ENCODE measurements at regions not wholly inside any gene's neighbourhood (a gene's known extent, or its start where the extent isn't known, plus 50 kb on each side); places are given as distances from the start of the nearest gene placed in this dataset.

- Histone ChIP-seq H3K4me2 (no peak overlapping the region), H3K4me1 (no peaks in the 10 kb centered on the region), H3K27ac (no peak overlapping the region), H3K9me3 (no peaks in the 10 kb centered on the region), H3K4me3 (no peak overlapping the region)
- CTCF ChIA-PET: no interaction called here
- TF ChIP-seq FOSB (CRISPR knock-in tag; IDR thresholded peaks at IDR 0.05): no peak
- no peak for TF ChIP-seq BCL3 (IDR thresholded peaks at IDR 0.05)
- no peak for TF ChIP-seq HEYL (CRISPR knock-in tag; IDR thresholded peaks at IDR 0.05)
- no peak for TF ChIP-seq TP53 (CRISPR knock-in tag; IDR thresholded peaks at IDR 0.05)
- no peak for TF ChIP-seq PBX3 (IDR thresholded peaks at IDR 0.05)
- TF ChIP-seq POLR2AphosphoS2 (conservative IDR thresholded peaks at IDR 0.05; ENCODE audit: low read length): no peak
- no peak for TF ChIP-seq KDM1A (IDR thresholded peaks at IDR 0.05; ENCODE audit: low read depth)
- WGBS (ENCODE audit: missing lambda C conversion rate): 13% methylated on average over 3 of the region's 5 CpGs
- ATAC-seq: peak in 1 of 2 experiments; percentile 56; a peak in 2 of 6 replicates
- peak in 1 of 2 experiments; percentile 6 for DNase-seq (ENCODE audit: low read depth in 1 of 2, low spot score in 1 of 2)
- POLR2A ChIA-PET: no interaction called here
- no peak for FAIRE-seq
Observed at GRCh38 chr13:111903143-111903542, 163.8 kb upstream of the SOX1 start.

- ATAC-seq (no peak), FAIRE-seq (no peak), DNase-seq (ENCODE audit: low read depth in 1 of 2, low spot score in 1 of 2) (no peak)
- ChIA-PET POLR2A (no interaction called here), CTCF (no interaction called here)
- no peak for TF ChIP-seq HDAC2 (IDR thresholded peaks at IDR 0.05)
- no peak for TF ChIP-seq BCL3 (IDR thresholded peaks at IDR 0.05)
- TF ChIP-seq CHD2 (IDR thresholded peaks at IDR 0.05; ENCODE audit: low read length, partially characterized antibody): no peak
- no peak for TF ChIP-seq POLR2A (IDR thresholded peaks at IDR 0.05; ENCODE audit: low read length)
- no peak for TF ChIP-seq MAX (IDR thresholded peaks at IDR 0.05)
- TF ChIP-seq KDM1A (IDR thresholded peaks at IDR 0.05; ENCODE audit: low read depth): no peak
- no peak for TF ChIP-seq RCOR1 (IDR thresholded peaks at IDR 0.05; ENCODE audit: low read depth, low read length)
- no peak for TF ChIP-seq ZFP36 (IDR thresholded peaks at IDR 0.05; ENCODE audit: borderline replicate concordance, partially characterized antibody)
- TF ChIP-seq E2F6 (IDR thresholded peaks at IDR 0.05; ENCODE audit: borderline replicate concordance, low read depth): no peak
- no peak for TF ChIP-seq EHMT2 (IDR thresholded peaks at IDR 0.05; ENCODE audit: low read depth)
- TF ChIP-seq JUNB (IDR thresholded peaks at IDR 0.05): no peak
- no peak for TF ChIP-seq TP53 (CRISPR knock-in tag; IDR thresholded peaks at IDR 0.05)
- no peak for TF ChIP-seq RAD21 (conservative IDR thresholded peaks at IDR 0.05 in 1 of 2, IDR thresholded peaks at IDR 0.05 in 1 of 2)
- TF ChIP-seq JUN (IDR thresholded peaks at IDR 0.05): no peak
- TF ChIP-seq RFX5 (IDR thresholded peaks at IDR 0.05): no peak
- TF ChIP-seq PBX3 (IDR thresholded peaks at IDR 0.05): no peak
- TF ChIP-seq NPAS2 (CRISPR knock-in tag; IDR thresholded peaks at IDR 0.05; ENCODE audit: borderline replicate concordance): no peak
- no peak for TF ChIP-seq CHD4 (IDR thresholded peaks at IDR 0.05; ENCODE audit: borderline replicate concordance)
- no peaks in the 10 kb centered on the region for H3K4me1 ChIP-seq
- H3K4me3 ChIP-seq: no peak overlapping the region
- H3K4me2 ChIP-seq: no peak overlapping the region
- no peak overlapping the region for H3K27ac ChIP-seq
- 44% methylated on average over 7 of the region's 7 CpGs for WGBS (ENCODE audit: missing lambda C conversion rate)
- H3K9me3 ChIP-seq: no peaks in the 10 kb centered on the region
Observed at GRCh38 chr13:111904166-111904565, 162.8 kb upstream of the SOX1 start.

Data from A549 (cell line).